ENCODE measurements at regions not wholly inside any gene's neighbourhood (a gene's known extent, or its start where the extent isn't known, plus 50 kb on each side); places are given as distances from the start of the nearest gene placed in this dataset.

DNA sequence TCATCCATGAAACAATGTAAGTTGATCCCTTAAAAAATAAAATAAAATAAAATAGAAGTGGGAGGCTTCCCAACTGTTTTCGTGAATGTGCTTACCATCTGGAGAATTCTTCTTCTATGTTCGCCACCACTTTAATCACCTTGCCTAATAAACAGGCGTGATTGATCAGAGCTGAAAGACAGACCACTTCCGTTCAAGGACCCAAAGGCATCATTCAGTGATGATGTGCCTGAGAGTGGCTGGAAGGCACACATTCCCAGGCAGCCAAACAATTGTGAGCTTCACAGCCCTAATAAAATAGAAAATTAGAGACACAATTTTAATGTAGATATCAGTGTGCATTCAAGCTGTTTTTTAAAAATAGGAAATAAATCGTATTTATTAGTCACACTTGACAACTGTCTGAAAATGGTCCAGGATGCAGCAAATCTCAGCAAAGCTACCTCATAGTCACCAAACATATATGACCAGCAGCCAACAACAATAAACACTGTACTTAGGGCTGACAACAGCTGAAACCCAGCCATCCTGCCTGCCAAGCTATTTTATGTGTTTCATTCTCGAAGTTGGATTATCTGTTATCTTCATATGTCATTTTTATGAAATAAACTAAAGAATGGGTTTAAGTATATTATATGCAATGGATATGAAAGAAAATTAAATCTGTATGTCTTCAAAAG, 163.2 kb upstream of the FAM9B start (continued):
- no peak for TF ChIP-seq CUX1 (IDR thresholded peaks at IDR 0.05; ENCODE audit: insufficient replicate concordance, low read depth, low read length)
- TF ChIP-seq NFXL1 (IDR thresholded peaks at IDR 0.05; ENCODE audit: borderline replicate concordance), result no peak
- no peak for TF ChIP-seq CBX3 (IDR thresholded peaks at IDR 0.05; ENCODE audit: borderline replicate concordance, low read depth)
- no peak for TF ChIP-seq EP300 (IDR thresholded peaks at IDR 0.05; ENCODE audit: borderline replicate concordance in 1 of 2, control insufficient read depth in 1 of 2, low read depth in 2 of 2, low read length in 2 of 2)
- TF ChIP-seq HDAC2 (IDR thresholded peaks at IDR 0.05), result no peak
- TF ChIP-seq NFYB (IDR thresholded peaks at IDR 0.05; ENCODE audit: insufficient read depth, low read depth, low read length), result no peak
- no peak for TF ChIP-seq PBX3 (IDR thresholded peaks at IDR 0.05; ENCODE audit: insufficient replicate concordance, low read depth, low read length)
- TF ChIP-seq ATF3 (IDR thresholded peaks at IDR 0.05; ENCODE audit: borderline replicate concordance, extremely low read depth, low read depth, low read length), result no peak

Measured in GM12878 (cell line).